IMR-90 (cell line): ENCODE measurements at regions not wholly inside any gene's neighbourhood (a gene's known extent, or its start where the extent isn't known, plus 50 kb on each side); places are given as distances from the start of the nearest gene placed in this dataset.

Source experiments
- ATAC-seq: fragments of 200-7000 bp; cut with Tn5 transposase; 2 replicates; pipeline ENCODE4 v1.9.1; 2020; ENCODE audit warnings: low read depth, mild to moderate bottlenecking, moderate library complexity
- BruUV-seq: library from RNA; stranded (reverse); fragments of 400-500 nt; replicated peaks from 2 replicates; lab custom pipeline; 2021; lab: Mats Ljungman, UMichigan
- CTCF ChIA-PET: fragments of 300-600 bp; formaldehyde crosslinking; extraction: SDS; loops from one replicate; lab custom pipeline; 2021; ENCODE audit warnings: antibody characterized with exemption; lab: Yijun Ruan, JAX
- POLR2A ChIA-PET: fragments of 300-600 bp; sonication (Branson Sonifier 250); formaldehyde crosslinking; loops from one replicate; lab custom pipeline; 2022; ENCODE audit warnings: antibody characterized with exemption; ENCODE audit not compliant: unreplicated experiment; lab: Charles Lee
- DNase-seq: peaks from one replicate; pipeline ENCODE4 v3.0.0; 2013
- H2AFZ ChIP-seq: replicated peaks from 2 replicates; pipeline ENCODE3; 2013; ENCODE audit warnings: low read length, mild to moderate bottlenecking; ENCODE audit not compliant: poor library complexity
- H2AK5ac ChIP-seq: 2 replicates; pipeline ENCODE4 v1.6.1; 2013; ENCODE audit warnings: low read depth, low read length, inconsistent platforms
- H2AK9ac ChIP-seq: replicated peaks from 2 replicates; pipeline ENCODE3; 2013; ENCODE audit warnings: mild to moderate bottlenecking, low read depth, low read length, moderate library complexity; ENCODE audit not compliant: poor library complexity
- H2BK120ac ChIP-seq: 2 replicates; pipeline ENCODE4 v1.6.1; 2013; ENCODE audit warnings: low read depth, low read length, inconsistent platforms
- H2BK15ac ChIP-seq: 3 replicates; pipeline ENCODE4 v1.6.1; 2013; ENCODE audit warnings: low read depth, low read length, inconsistent platforms
- H2BK20ac ChIP-seq: 2 replicates; pipeline ENCODE4 v1.6.1; 2013; ENCODE audit warnings: low read depth, mild to moderate bottlenecking, inconsistent platforms, low read length, moderate library complexity
- H2BK5ac ChIP-seq: 2 replicates; pipeline ENCODE4 v1.6.1; 2013; ENCODE audit warnings: mild to moderate bottlenecking, low read depth, low read length, inconsistent platforms; ENCODE audit not compliant: poor library complexity, severe bottlenecking
- H3K14ac ChIP-seq: replicated peaks from 2 replicates; pipeline ENCODE4 v1.6.1; 2013; ENCODE audit warnings: low read depth, low read length, inconsistent platforms
- H3K18ac ChIP-seq: 2 replicates; pipeline ENCODE4 v1.6.1; 2013; ENCODE audit warnings: low read depth, low read length, control low read depth
- H3K23ac ChIP-seq: 2 replicates; pipeline ENCODE4 v1.6.1; 2013; ENCODE audit warnings: low read depth, low read length, inconsistent platforms
- H3K27ac ChIP-seq: 2 replicates; pipeline ENCODE4 v1.5.1; 2013; ENCODE audit warnings: mild to moderate bottlenecking, control low read depth, low read length; ENCODE audit not compliant: insufficient read depth
- H3K27me3 ChIP-seq: 2 replicates; pipeline ENCODE4 v1.6.1; 2013; ENCODE audit warnings: low read length; ENCODE audit not compliant: control insufficient read depth, insufficient read depth
- H3K36me3 ChIP-seq: 2 replicates; pipeline ENCODE4 v1.6.1; 2013; ENCODE audit warnings: low read length, mixed read lengths; ENCODE audit not compliant: control insufficient read depth, insufficient read depth
- H3K4ac ChIP-seq: 2 replicates; pipeline ENCODE4 v1.6.1; 2013; ENCODE audit warnings: low read depth, low read length, inconsistent platforms
- H3K4me1 ChIP-seq: 2 replicates; pipeline ENCODE4 v1.6.1; 2013; ENCODE audit warnings: low read length, mixed read lengths; ENCODE audit not compliant: control insufficient read depth, insufficient read depth
- H3K4me2 ChIP-seq: 2 replicates; pipeline ENCODE4 v1.6.1; 2013; ENCODE audit warnings: low read depth, mild to moderate bottlenecking, control low read depth, low read length, moderate library complexity
- H3K4me3 ChIP-seq: 2 replicates; pipeline ENCODE4 v1.5.1; 2013; ENCODE audit warnings: low read depth, mild to moderate bottlenecking, control low read depth, low read length, moderate library complexity; ENCODE audit not compliant: insufficient read depth
- H3K56ac ChIP-seq: 2 replicates; pipeline ENCODE4 v1.6.1; 2013; ENCODE audit warnings: low read length, inconsistent platforms; ENCODE audit not compliant: insufficient read depth; ENCODE audit errors: extremely low read depth
- H3K79me1 ChIP-seq, 2 experiments: 2 replicates each; pipeline ENCODE4 v1.6.1; 2013; ENCODE audit warnings: low read length in 2 of 2, inconsistent platforms in 1 of 2, low read depth in 1 of 2
- H3K9ac ChIP-seq: 2 replicates; pipeline ENCODE4 v1.6.1; 2013; ENCODE audit warnings: low read depth, low read length, control low read depth
- H3K9me1 ChIP-seq: 2 replicates; pipeline ENCODE4 v1.6.1; 2013; ENCODE audit warnings: low read length, inconsistent platforms; ENCODE audit not compliant: insufficient read depth
- H3K9me3 ChIP-seq: 2 replicates; pipeline ENCODE4 v1.6.1; 2013; ENCODE audit warnings: low read length; ENCODE audit not compliant: control insufficient read depth, insufficient read depth
- H4K20me1 ChIP-seq: 2 replicates; pipeline ENCODE4 v1.6.1; 2013; ENCODE audit warnings: low read length, inconsistent platforms; ENCODE audit not compliant: insufficient read depth
- H4K5ac ChIP-seq: 2 replicates; pipeline ENCODE4 v1.6.1; 2013; ENCODE audit warnings: mild to moderate bottlenecking, low read depth, low read length, control low read depth
- H4K8ac ChIP-seq, 2 experiments: 2 replicates each; pipeline ENCODE4 v1.6.1; 2013; ENCODE audit warnings: low read depth in 2 of 2, low read length in 2 of 2, control low read depth in 1 of 2, inconsistent platforms in 1 of 2
- H4K91ac ChIP-seq: 2 replicates; pipeline ENCODE4 v1.6.1; 2013; ENCODE audit warnings: low read depth, low read length, inconsistent platforms; ENCODE audit not compliant: insufficient read depth
- BHLHE40 ChIP-seq: fragments of 150-350 bp; IDR thresholded peaks from 2 replicates; pipeline ENCODE4 v1.6.1; 2016; ENCODE audit warnings: mild to moderate bottlenecking, low read depth, low read length
- CEBPB ChIP-seq: IDR thresholded peaks from 2 replicates; pipeline ENCODE4 v1.6.1; 2012; ENCODE audit warnings: low read depth, low read length, improper control_type of control experiment
- CHD1 ChIP-seq: IDR thresholded peaks from 2 replicates; pipeline ENCODE4 v1.6.1; 2012; ENCODE audit warnings: low read depth, low read length, improper control_type of control experiment
- FOS ChIP-seq: fragments of 150-350 bp; IDR thresholded peaks from 2 replicates; pipeline ENCODE4 v1.6.1; 2016; ENCODE audit warnings: low read depth, low read length
- MAFK ChIP-seq: IDR thresholded peaks from 2 replicates; pipeline ENCODE4 v1.6.1; 2012; ENCODE audit warnings: low read depth, low read length, improper control_type of control experiment
- MAZ ChIP-seq: IDR thresholded peaks from 2 replicates; pipeline ENCODE4 v1.6.1; 2012; ENCODE audit warnings: low read depth, mild to moderate bottlenecking, low read length, improper control_type of control experiment, moderate library complexity, borderline replicate concordance
- MXI1 ChIP-seq: IDR thresholded peaks from 2 replicates; pipeline ENCODE4 v1.6.1; 2012; ENCODE audit warnings: low read depth, mild to moderate bottlenecking, low read length, moderate library complexity, borderline replicate concordance
- NFE2L2 ChIP-seq: fragments of 150-350 bp; IDR thresholded peaks from 2 replicates; pipeline ENCODE4 v1.6.1; 2016; ENCODE audit warnings: low read depth, mild to moderate bottlenecking, low read length
- POLR2A ChIP-seq: IDR thresholded peaks from 2 replicates; pipeline ENCODE4 v1.6.1; 2012; ENCODE audit warnings: mild to moderate bottlenecking, low read depth, low read length
- RAD21 ChIP-seq: IDR thresholded peaks from 2 replicates; pipeline ENCODE4 v1.6.1; 2012; ENCODE audit warnings: low read length, improper control_type of control experiment
- RCOR1 ChIP-seq: IDR thresholded peaks from 2 replicates; pipeline ENCODE4 v1.6.1; 2012; ENCODE audit warnings: mild to moderate bottlenecking, low read length, improper control_type of control experiment; ENCODE audit not compliant: insufficient replicate concordance
- RFX5 ChIP-seq: IDR thresholded peaks from 2 replicates; pipeline ENCODE4 v1.8.0; 2012; ENCODE audit warnings: low read depth, mild to moderate bottlenecking, low read length, moderate library complexity
- SMC3 ChIP-seq: fragments of 150-350 bp; IDR thresholded peaks from 2 replicates; pipeline ENCODE4 v1.6.1; 2016; ENCODE audit warnings: low read depth, mild to moderate bottlenecking, antibody characterized with exemption, low read length, moderate library complexity
- WGBS, 2 experiments: methylation state at CpG; one replicate each; pipeline versions ENCODE4 v1.1.5 to v1.1.7; 2013; ENCODE audit warnings: missing lambda C conversion rate in 2 of 2; ENCODE audit not compliant: insufficient read length in 1 of 2; ENCODE audit errors: extremely low coverage in 2 of 2; 5-methylcytosine and 5-hydroxymethylcytosine counted together
- dilution Hi-C: fragments of 300-500 bp; cut with HindIII; formaldehyde crosslinking; loops from one replicate; pipeline ENCODE4 v1.14.3; 2018; ENCODE audit warnings: low sequenced_read_pairs; ENCODE audit not compliant: unreplicated experiment
- in situ Hi-C: fragments of 300-500 bp; cut with MboI; formaldehyde crosslinking; loops from 3 replicates; pipeline ENCODE4 v1.14.3; 2019; ENCODE audit warnings: low sequenced_read_pairs, inconsistent platforms, mixed read lengths
- intact Hi-C: fragments of 100-400 bp; cut with micrococcal nuclease; formaldehyde crosslinking; loops from 2 replicates; pipeline ENCODE4 v1.10.0; 2022
- TF ChIP-seq, protein P1 (sequence below): conservative IDR thresholded peaks from 2 replicates; pipeline ENCODE4 v1.5.1; 2012; ENCODE audit warnings: mild to moderate bottlenecking, low read depth, low read length, improper control_type of control experiment
- TF ChIP-seq, protein P2 (sequence below): fragments of 150-350 bp; IDR thresholded peaks from 2 replicates; pipeline ENCODE4 v1.6.1; 2016; ENCODE audit warnings: low read depth, mild to moderate bottlenecking, low read length, moderate library complexity, borderline replicate concordance
- TF ChIP-seq, protein P3 (sequence below): fragments of 150-350 bp; IDR thresholded peaks from 2 replicates; pipeline ENCODE4 v1.6.1; 2017; ENCODE audit warnings: mild to moderate bottlenecking, antibody characterized with exemption, low read length, low read depth

DNA sequence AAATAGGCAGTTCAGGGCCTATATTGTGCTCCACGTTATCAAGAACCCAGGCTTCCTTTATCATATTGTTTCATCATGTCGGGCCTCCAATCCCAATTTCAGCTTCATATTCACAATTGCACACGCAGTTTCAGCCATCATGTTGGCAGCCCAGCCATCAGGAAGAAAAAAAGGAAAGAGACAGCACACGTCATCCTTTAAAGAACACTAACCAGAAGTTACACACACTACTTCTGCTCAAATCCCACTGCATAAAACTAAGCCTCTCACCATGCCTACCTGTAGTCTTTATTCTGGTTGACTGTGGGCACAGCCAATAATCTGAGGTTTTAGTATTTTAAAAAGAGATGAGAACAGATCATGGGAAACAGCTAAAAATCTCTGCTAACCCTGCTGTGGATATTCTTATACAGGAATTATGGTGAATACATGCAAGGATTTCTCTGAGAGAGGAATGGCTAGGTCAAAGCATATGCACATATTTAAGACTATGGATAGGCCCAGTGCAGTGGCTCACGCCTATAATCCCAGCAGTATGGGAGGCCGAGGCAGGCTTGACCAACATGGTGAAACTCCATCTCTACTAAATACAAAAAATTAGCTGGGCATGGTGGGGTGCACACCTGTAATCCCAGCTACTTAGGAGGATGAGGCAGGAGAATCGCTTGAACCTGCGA lies 534.4 kb downstream of the ETV1 start:
- no peak overlapping the region for H4K91ac ChIP-seq
- DNase-seq (no peak), ATAC-seq (no peak)
- H3K9me3 ChIP-seq = no peaks in the 10 kb centered on the region
- in situ Hi-C loops (no loop called here), intact Hi-C loops (no loop called here), dilution Hi-C loops (no loop called here)
- H4K5ac ChIP-seq = no peak overlapping the region
- H3K27ac ChIP-seq = no peak overlapping the region
- H3K23ac ChIP-seq = no peak overlapping the region
- TF ChIP-seq, protein P1, sequence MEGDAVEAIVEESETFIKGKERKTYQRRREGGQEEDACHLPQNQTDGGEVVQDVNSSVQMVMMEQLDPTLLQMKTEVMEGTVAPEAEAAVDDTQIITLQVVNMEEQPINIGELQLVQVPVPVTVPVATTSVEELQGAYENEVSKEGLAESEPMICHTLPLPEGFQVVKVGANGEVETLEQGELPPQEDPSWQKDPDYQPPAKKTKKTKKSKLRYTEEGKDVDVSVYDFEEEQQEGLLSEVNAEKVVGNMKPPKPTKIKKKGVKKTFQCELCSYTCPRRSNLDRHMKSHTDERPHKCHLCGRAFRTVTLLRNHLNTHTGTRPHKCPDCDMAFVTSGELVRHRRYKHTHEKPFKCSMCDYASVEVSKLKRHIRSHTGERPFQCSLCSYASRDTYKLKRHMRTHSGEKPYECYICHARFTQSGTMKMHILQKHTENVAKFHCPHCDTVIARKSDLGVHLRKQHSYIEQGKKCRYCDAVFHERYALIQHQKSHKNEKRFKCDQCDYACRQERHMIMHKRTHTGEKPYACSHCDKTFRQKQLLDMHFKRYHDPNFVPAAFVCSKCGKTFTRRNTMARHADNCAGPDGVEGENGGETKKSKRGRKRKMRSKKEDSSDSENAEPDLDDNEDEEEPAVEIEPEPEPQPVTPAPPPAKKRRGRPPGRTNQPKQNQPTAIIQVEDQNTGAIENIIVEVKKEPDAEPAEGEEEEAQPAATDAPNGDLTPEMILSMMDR = no peak
- no peak for TF ChIP-seq RAD21
- TF ChIP-seq RCOR1 = no peak
- TF ChIP-seq SMC3 = no peak
- TF ChIP-seq POLR2A = no peak
- no peak for TF ChIP-seq RFX5
- TF ChIP-seq MAZ = no peak
- TF ChIP-seq MAFK = no peak
- no peak for TF ChIP-seq NFE2L2
- TF ChIP-seq, protein P2, sequence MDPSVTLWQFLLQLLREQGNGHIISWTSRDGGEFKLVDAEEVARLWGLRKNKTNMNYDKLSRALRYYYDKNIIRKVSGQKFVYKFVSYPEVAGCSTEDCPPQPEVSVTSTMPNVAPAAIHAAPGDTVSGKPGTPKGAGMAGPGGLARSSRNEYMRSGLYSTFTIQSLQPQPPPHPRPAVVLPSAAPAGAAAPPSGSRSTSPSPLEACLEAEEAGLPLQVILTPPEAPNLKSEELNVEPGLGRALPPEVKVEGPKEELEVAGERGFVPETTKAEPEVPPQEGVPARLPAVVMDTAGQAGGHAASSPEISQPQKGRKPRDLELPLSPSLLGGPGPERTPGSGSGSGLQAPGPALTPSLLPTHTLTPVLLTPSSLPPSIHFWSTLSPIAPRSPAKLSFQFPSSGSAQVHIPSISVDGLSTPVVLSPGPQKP = no peak
- no peak for TF ChIP-seq MXI1
- no peak for TF ChIP-seq CHD1
- no peak for TF ChIP-seq CEBPB
- no peak for TF ChIP-seq BHLHE40
- no peak for TF ChIP-seq FOS
- TF ChIP-seq, protein P3, sequence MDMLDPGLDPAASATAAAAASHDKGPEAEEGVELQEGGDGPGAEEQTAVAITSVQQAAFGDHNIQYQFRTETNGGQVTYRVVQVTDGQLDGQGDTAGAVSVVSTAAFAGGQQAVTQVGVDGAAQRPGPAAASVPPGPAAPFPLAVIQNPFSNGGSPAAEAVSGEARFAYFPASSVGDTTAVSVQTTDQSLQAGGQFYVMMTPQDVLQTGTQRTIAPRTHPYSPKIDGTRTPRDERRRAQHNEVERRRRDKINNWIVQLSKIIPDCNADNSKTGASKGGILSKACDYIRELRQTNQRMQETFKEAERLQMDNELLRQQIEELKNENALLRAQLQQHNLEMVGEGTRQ = no peak
- ChIA-PET POLR2A (no interaction called here), CTCF (no interaction called here)
- H3K18ac ChIP-seq = no peak overlapping the region
- no peaks in the 10 kb centered on the region for H4K20me1 ChIP-seq
- H3K4me2 ChIP-seq = no peak overlapping the region
- no peak overlapping the region for H2AFZ ChIP-seq
- H3K4ac ChIP-seq = no peak overlapping the region
- H3K56ac ChIP-seq = no peak overlapping the region
- H3K36me3 ChIP-seq = no peaks in the 10 kb centered on the region
- H2BK120ac ChIP-seq = no peak overlapping the region
- H3K79me1 ChIP-seq = no peaks in the 10 kb centered on the region
- no peak overlapping the region for H2AK5ac ChIP-seq
- H2AK9ac ChIP-seq = no peak overlapping the region
- H2BK5ac ChIP-seq = no peak overlapping the region
- no peak overlapping the region for H4K8ac ChIP-seq
- no peak overlapping the region for H3K14ac ChIP-seq
- no peak overlapping the region for H2BK20ac ChIP-seq
- no peak overlapping the region for H3K4me3 ChIP-seq
- H2BK15ac ChIP-seq = no peak overlapping the region
- no peaks in the 10 kb centered on the region for H3K9me1 ChIP-seq
- no CpG with 5 or more reads among the region's 8 CpGs for WGBS, 2 experiments
- H3K27me3 ChIP-seq = no peaks in the 10 kb centered on the region
- no peak overlapping the region for H3K9ac ChIP-seq
- BruUV-seq = no TSS peak
- no peaks in the 10 kb centered on the region for H3K4me1 ChIP-seq
